HFF-Myc (cell line): ENCODE measurements at regions not wholly inside any gene's neighbourhood (a gene's known extent, or its start where the extent isn't known, plus 50 kb on each side); places are given as distances from the start of the nearest gene placed in this dataset.

Experiments used
- DNase-seq: peaks from one replicate; pipeline ENCODE4 v3.0.0-alpha.2; 2011; ENCODE audit warnings: low read depth; ENCODE audit errors: extremely low read depth
- H3K4me3 ChIP-seq: replicated peaks from 2 replicates; pipeline ENCODE4 v1.5.1; 2011; ENCODE audit warnings: low read depth, mild to moderate bottlenecking, control low read depth, low read length
- TF ChIP-seq, protein P1 (sequence below): IDR thresholded peaks from 2 replicates; pipeline ENCODE4 v1.5.1; 2012; ENCODE audit warnings: mild to moderate bottlenecking, low read depth, low read length, control low read depth; ENCODE audit errors: missing control alignments

- H3K4me3 ChIP-seq, result no peak overlapping the region
- DNase-seq, result no peak
- TF ChIP-seq, protein P1, sequence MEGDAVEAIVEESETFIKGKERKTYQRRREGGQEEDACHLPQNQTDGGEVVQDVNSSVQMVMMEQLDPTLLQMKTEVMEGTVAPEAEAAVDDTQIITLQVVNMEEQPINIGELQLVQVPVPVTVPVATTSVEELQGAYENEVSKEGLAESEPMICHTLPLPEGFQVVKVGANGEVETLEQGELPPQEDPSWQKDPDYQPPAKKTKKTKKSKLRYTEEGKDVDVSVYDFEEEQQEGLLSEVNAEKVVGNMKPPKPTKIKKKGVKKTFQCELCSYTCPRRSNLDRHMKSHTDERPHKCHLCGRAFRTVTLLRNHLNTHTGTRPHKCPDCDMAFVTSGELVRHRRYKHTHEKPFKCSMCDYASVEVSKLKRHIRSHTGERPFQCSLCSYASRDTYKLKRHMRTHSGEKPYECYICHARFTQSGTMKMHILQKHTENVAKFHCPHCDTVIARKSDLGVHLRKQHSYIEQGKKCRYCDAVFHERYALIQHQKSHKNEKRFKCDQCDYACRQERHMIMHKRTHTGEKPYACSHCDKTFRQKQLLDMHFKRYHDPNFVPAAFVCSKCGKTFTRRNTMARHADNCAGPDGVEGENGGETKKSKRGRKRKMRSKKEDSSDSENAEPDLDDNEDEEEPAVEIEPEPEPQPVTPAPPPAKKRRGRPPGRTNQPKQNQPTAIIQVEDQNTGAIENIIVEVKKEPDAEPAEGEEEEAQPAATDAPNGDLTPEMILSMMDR, result no peak
Observed at GRCh38 chr14:42918615-42919014, 1311.9 kb downstream of the LRFN5 start.

GRCh38 chr14:42911642-42912041 is 1305.0 kb downstream of the LRFN5 start:
- no peak for DNase-seq
- TF ChIP-seq, protein P1, result no peak
- no peak overlapping the region for H3K4me3 ChIP-seq

GRCh38 chr14:42909659-42910058 is 1303.0 kb downstream of the LRFN5 start:
- no peak for DNase-seq
- TF ChIP-seq, protein P1, result no peak
- no peak overlapping the region for H3K4me3 ChIP-seq

DNA sequence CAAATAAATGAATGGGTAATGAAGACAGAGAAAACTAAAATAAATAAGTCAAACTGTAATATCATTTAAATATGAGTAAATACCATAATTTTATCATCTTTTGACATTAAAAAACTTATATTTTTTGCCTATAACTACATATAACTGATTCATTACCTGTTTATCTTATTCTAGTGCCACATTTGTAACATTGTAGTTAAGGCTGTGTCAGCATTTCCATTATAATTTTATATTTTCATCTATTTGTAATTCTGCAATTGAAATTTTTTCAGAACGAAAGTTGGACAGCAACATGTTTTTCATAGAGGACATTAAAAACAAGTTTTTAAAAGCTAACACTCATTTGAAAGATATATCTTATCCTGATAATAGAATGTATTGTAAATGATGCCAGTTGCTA is 1286.5 kb downstream of the LRFN5 start:
- no peak for DNase-seq
- TF ChIP-seq, protein P1, result no peak
- H3K4me3 ChIP-seq, result no peak overlapping the region

DNA sequence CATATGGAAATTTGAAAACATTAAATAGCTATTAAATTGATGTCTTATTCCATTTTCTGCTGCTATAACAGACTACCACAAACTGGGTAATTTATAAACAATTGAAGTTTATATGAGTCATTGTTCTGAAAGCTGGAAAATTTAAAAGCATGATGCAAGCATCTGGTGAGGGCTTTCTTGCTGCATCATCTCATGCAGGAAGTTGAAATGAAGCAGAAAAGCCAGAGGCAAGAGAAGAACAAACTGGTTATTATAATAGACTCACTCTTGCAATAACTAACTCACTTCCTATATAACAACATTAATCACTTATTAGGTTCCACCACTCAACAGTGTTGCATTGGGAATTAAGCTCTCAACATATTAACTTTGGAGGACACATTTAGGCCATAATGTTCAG is 1277.4 kb downstream of the LRFN5 start:
- H3K4me3 ChIP-seq, result no peak overlapping the region
- DNase-seq, result peak; percentile 33
- TF ChIP-seq, protein P1, result no peak

GRCh38 chr14:42877716-42878115 is 1271.0 kb downstream of the LRFN5 start:
- TF ChIP-seq, protein P1, result no peak
- no peak overlapping the region for H3K4me3 ChIP-seq
- no peak for DNase-seq

DNA sequence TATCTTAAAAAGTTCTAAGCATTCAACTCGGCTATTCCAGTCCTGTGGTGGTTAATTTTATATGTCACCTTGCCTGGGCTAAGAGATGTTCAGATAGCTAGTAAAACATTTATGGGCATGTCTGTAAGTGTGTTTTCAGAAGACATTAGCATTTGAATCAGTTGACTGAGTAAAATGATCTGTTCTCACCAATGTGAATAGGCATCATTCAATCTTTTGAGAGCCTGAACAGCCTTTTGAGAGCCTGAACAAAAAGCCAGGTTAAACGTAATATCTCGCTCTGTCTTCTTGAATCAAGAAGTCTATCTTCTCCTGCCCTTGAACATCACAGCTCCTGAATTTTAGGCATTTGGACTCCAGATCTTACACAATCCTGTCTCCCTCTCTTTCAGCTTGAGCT is 1266.1 kb downstream of the LRFN5 start:
- no peak for DNase-seq
- no peak overlapping the region for H3K4me3 ChIP-seq
- TF ChIP-seq, protein P1, result no peak
